Gastrocnemius medialis (tissue), 4 donors: ENCODE measurements at regions not wholly inside any gene's neighbourhood (a gene's known extent, or its start where the extent isn't known, plus 50 kb on each side); places are given as distances from the start of the nearest gene placed in this dataset.

Experiments
- CTCF ChIP-seq, 5 experiments: fragments of 450-650 bp in 3 of 5; fragments of 200-600 bp in 2 of 5; sonication (generic) in 2 of 5; IDR thresholded peaks in 4 of 5; conservative IDR thresholded peaks in 1 of 5; 1 replicate in 4 of 5; 2 replicates in 1 of 5; pipeline ENCODE4 v1.5.1; 2016 to 2019; ENCODE audit warnings: antibody characterized with exemption in 5 of 5, mild to moderate bottlenecking in 3 of 5, moderate library complexity in 3 of 5
- POLR2A ChIP-seq, 2 donors: fragments of 450-650 bp; IDR thresholded peaks; one replicate each; pipeline ENCODE4 v1.6.1; 2017; ENCODE audit warnings: antibody characterized with exemption in 2 of 2, mild to moderate bottlenecking in 2 of 2, moderate library complexity in 2 of 2

- TF ChIP-seq POLR2A (IDR thresholded peaks at IDR 0.05) (no peak), CTCF (IDR thresholded peaks at IDR 0.05 in 4 of 5, conservative IDR thresholded peaks at IDR 0.05 in 1 of 5) (no peak)
Observed at GRCh38 chr13:108383667-108384066, 114.1 kb downstream of the TNFSF13B start.
